GM12864 (cell line): ENCODE measurements at regions not wholly inside any gene's neighbourhood (a gene's known extent, or its start where the extent isn't known, plus 50 kb on each side); places are given as distances from the start of the nearest gene placed in this dataset.

ENCODE experiments used
- DNase-seq: peaks from one replicate; pipeline ENCODE4 v3.0.0-alpha.2; 2011; ENCODE audit warnings: low read depth
- H3K4me3 ChIP-seq: 2 replicates; pipeline ENCODE4 v1.5.1; 2011; ENCODE audit warnings: mild to moderate bottlenecking, low read depth, low read length, control low read depth
- CTCF ChIP-seq: IDR thresholded peaks from 2 replicates; pipeline ENCODE4 v1.5.1; 2011; ENCODE audit warnings: low read depth, mild to moderate bottlenecking, moderate library complexity, low read length, control low read depth, inconsistent platforms; ENCODE audit errors: missing control alignments

- TF ChIP-seq CTCF = no peak
- H3K4me3 ChIP-seq = no peak overlapping the region
- DNase-seq = no peak
Measured at GRCh38 chr7:41033500-41033899, 669.4 kb downstream of the INHBA start.

- H3K4me3 ChIP-seq = no peak overlapping the region
- DNase-seq = no peak
- no peak for TF ChIP-seq CTCF
Measured at GRCh38 chr7:41030673-41031072, 672.2 kb downstream of the INHBA start.

- TF ChIP-seq CTCF = no peak
- DNase-seq = no peak
- H3K4me3 ChIP-seq = no peak overlapping the region
Measured at GRCh38 chr7:41029072-41029499, 673.8 kb downstream of the INHBA start.

GRCh38 chr7:41028580-41028979, 674.3 kb downstream of the INHBA start:
- TF ChIP-seq CTCF = no peak
- no peak for DNase-seq
- H3K4me3 ChIP-seq = no peak overlapping the region

- TF ChIP-seq CTCF = no peak
- no peak for DNase-seq
- no peak overlapping the region for H3K4me3 ChIP-seq
Measured at GRCh38 chr7:41027428-41028115, 675.3 kb downstream of the INHBA start.

- DNase-seq = no peak
- no peak for TF ChIP-seq CTCF
- no peak overlapping the region for H3K4me3 ChIP-seq
Measured at GRCh38 chr7:41024126-41024525, 678.8 kb downstream of the INHBA start.

- DNase-seq = no peak
Measured at GRCh38 chr7:41020056-41020455, 682.8 kb downstream of the INHBA start.

More at GRCh38 chr7:41020056-41020455, 682.8 kb downstream of the INHBA start:
- H3K4me3 ChIP-seq = no peak overlapping the region
- no peak for TF ChIP-seq CTCF
